ENCODE measurements at regions not wholly inside any gene's neighbourhood (a gene's known extent, or its start where the extent isn't known, plus 50 kb on each side); places are given as distances from the start of the nearest gene placed in this dataset.

- TF ChIP-seq, protein P1, sequence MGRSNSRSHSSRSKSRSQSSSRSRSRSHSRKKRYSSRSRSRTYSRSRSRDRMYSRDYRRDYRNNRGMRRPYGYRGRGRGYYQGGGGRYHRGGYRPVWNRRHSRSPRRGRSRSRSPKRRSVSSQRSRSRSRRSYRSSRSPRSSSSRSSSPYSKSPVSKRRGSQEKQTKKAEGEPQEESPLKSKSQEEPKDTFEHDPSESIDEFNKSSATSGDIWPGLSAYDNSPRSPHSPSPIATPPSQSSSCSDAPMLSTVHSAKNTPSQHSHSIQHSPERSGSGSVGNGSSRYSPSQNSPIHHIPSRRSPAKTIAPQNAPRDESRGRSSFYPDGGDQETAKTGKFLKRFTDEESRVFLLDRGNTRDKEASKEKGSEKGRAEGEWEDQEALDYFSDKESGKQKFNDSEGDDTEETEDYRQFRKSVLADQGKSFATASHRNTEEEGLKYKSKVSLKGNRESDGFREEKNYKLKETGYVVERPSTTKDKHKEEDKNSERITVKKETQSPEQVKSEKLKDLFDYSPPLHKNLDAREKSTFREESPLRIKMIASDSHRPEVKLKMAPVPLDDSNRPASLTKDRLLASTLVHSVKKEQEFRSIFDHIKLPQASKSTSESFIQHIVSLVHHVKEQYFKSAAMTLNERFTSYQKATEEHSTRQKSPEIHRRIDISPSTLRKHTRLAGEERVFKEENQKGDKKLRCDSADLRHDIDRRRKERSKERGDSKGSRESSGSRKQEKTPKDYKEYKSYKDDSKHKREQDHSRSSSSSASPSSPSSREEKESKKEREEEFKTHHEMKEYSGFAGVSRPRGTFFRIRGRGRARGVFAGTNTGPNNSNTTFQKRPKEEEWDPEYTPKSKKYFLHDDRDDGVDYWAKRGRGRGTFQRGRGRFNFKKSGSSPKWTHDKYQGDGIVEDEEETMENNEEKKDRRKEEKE (IDR thresholded peaks at IDR 0.05; ENCODE audit: borderline replicate concordance in 1 of 2, control insufficient read depth in 1 of 2, low read depth in 2 of 2, low read length in 1 of 2): no peak
- TF ChIP-seq ATF6 (CRISPR knock-in tag; IDR thresholded peaks at IDR 0.05) (no peak), FOXM1 (IDR thresholded peaks at IDR 0.05; ENCODE audit: low read depth) (no peak), FOXM1 (CRISPR knock-in tag; IDR thresholded peaks at IDR 0.05; ENCODE audit: low read depth) (no peak), CHD4 (IDR thresholded peaks at IDR 0.05; ENCODE audit: insufficient read depth, insufficient replicate concordance, low read depth, low read length, poor library complexity, severe bottlenecking) (no peak), POLR3A (IDR thresholded peaks at IDR 0.05; ENCODE audit: borderline replicate concordance, extremely low read depth, insufficient read depth, insufficient read length) (no peak), POLR2AphosphoS2 (IDR thresholded peaks at IDR 0.05; ENCODE audit: low read length) (no peak), SAFB2 (IDR thresholded peaks at IDR 0.05; ENCODE audit: borderline replicate concordance, low read depth, low read length, severe bottlenecking) (no peak), SP1 (CRISPR knock-in tag; IDR thresholded peaks at IDR 0.05) (no peak)
Observed at GRCh38 chr11:96506041-96506440, 116.2 kb downstream of the JRKL start.

Data from K562 (cell line).